Gastroesophageal sphincter (tissue), 4 donors: ENCODE measurements at regions not wholly inside any gene's neighbourhood (a gene's known extent, or its start where the extent isn't known, plus 50 kb on each side); places are given as distances from the start of the nearest gene placed in this dataset.

ENCODE experiments used
- ATAC-seq: fragments of 150-250 bp; one replicate; pipeline ENCODE4 v1.9.1; 2016; ENCODE audit warnings: mild to moderate bottlenecking, moderate library complexity
- H3K27ac ChIP-seq, 4 donors: fragments of 200-600 bp; sonication (generic) in 3 of 4; 1 replicate in 3 of 4; 2 replicates in 1 of 4; pipeline ENCODE4 v1.5.1; 2016 to 2019
- H3K27me3 ChIP-seq: fragments of 200-600 bp; sonication (generic); one replicate; pipeline ENCODE4 v1.5.1; 2019
- H3K36me3 ChIP-seq, 2 donors: fragments of 200-600 bp; sonication (generic); one replicate each; pipeline ENCODE4 v1.5.1; 2019; ENCODE audit warnings: control low read depth in 1 of 2
- H3K4me1 ChIP-seq, 3 donors: fragments of 200-600 bp; sonication (generic); 1 replicate in 2 of 3; 2 replicates in 1 of 3; pipeline ENCODE4 v1.5.1; 2016 to 2019; ENCODE audit warnings: control low read depth in 2 of 3
- H3K4me3 ChIP-seq, 2 donors: fragments of 200-600 bp; sonication (generic); one replicate each; pipeline ENCODE4 v1.5.1; 2019; ENCODE audit warnings: mild to moderate bottlenecking in 1 of 2, moderate library complexity in 1 of 2
- H3K9me3 ChIP-seq, 3 donors: fragments of 200-600 bp; sonication (generic); one replicate each; pipeline ENCODE4 v1.5.1; 2017 to 2019; ENCODE audit warnings: control low read depth in 2 of 3
- CTCF ChIP-seq, 4 experiments: fragments of 200-600 bp in 2 of 4; fragments of 450-650 bp in 2 of 4; sonication (generic) in 1 of 4; IDR thresholded peaks; one replicate each; pipeline ENCODE4 v1.5.1; 2017 to 2019; ENCODE audit warnings: antibody characterized with exemption in 4 of 4, mild to moderate bottlenecking in 2 of 4, moderate library complexity in 2 of 4
- EP300 ChIP-seq: sonication (generic); formaldehyde crosslinking; IDR thresholded peaks from one replicate; pipeline ENCODE4 v1.6.1; 2017; ENCODE audit warnings: antibody characterized with exemption, mild to moderate bottlenecking
- POLR2A ChIP-seq, 2 donors: fragments of 450-650 bp; IDR thresholded peaks; one replicate each; pipeline ENCODE4 v1.6.1; 2017; ENCODE audit warnings: antibody characterized with exemption in 2 of 2, mild to moderate bottlenecking in 2 of 2, moderate library complexity in 1 of 2
- POLR2AphosphoS5 ChIP-seq: sonication (generic); formaldehyde crosslinking; IDR thresholded peaks from one replicate; pipeline ENCODE4 v1.6.1; 2017; ENCODE audit warnings: antibody characterized with exemption
- WGBS, 2 donors: methylation state at CpG; one replicate each; pipeline ENCODE4 v1.1.5; 2018; ENCODE audit warnings: low coverage in 1 of 2; 5-methylcytosine and 5-hydroxymethylcytosine counted together

- Histone ChIP-seq H3K9me3 (peaks cover 0 to 18% (median 0%) of the 10 kb centered on the region in 3 donors), H3K27me3 (no peaks in the 10 kb centered on the region), H3K4me3 (no peak overlapping the region), H3K27ac (no peak overlapping the region), H3K4me1 (peaks cover 0 to under 1% (median 0%) of the 10 kb centered on the region in 3 donors), H3K36me3 (no peaks in the 10 kb centered on the region)
- TF ChIP-seq POLR2AphosphoS5 (no peak), EP300 (no peak), CTCF (IDR thresholded peaks at IDR 0.05) (no peak), POLR2A (IDR thresholded peaks at IDR 0.05) (no peak)
- no peak for ATAC-seq
- WGBS, 2 donors, result 90 to 93% methylated on average over 3 of the region's 3 CpGs
These were observed 392.5 kb downstream of the RPS24 start for GRCh38 chr10:78426181-78426580.

GRCh38 chr10:78427497-78428031, 393.9 kb downstream of the RPS24 start:
- 86 to 92% methylated on average over 2 of the region's 2 CpGs for WGBS, 2 donors
- Histone ChIP-seq H3K4me1 (peaks cover 0 to 12% (median 0%) of the 10 kb centered on the region in 3 donors), H3K4me3 (no peak overlapping the region), H3K9me3 (peaks cover 0 to 18% (median 0%) of the 10 kb centered on the region in 3 donors), H3K27me3 (no peaks in the 10 kb centered on the region), H3K36me3 (no peaks in the 10 kb centered on the region), H3K27ac (no peak overlapping the region)
- TF ChIP-seq POLR2A (IDR thresholded peaks at IDR 0.05) (no peak), EP300 (no peak), POLR2AphosphoS5 (no peak), CTCF (IDR thresholded peaks at IDR 0.05) (no peak)
- ATAC-seq, result no peak

- no peak for ATAC-seq
- H3K9me3 ChIP-seq, result peaks cover 0 to 18% (median 0%) of the 10 kb centered on the region in 3 donors
- H3K27me3 ChIP-seq, result no peaks in the 10 kb centered on the region
- 60 to 81% methylated on average over 1 to 2 of the region's 2 CpGs for WGBS, 2 donors
- TF ChIP-seq EP300 (no peak), CTCF (IDR thresholded peaks at IDR 0.05) (no peak), POLR2AphosphoS5 (no peak), POLR2A (IDR thresholded peaks at IDR 0.05) (no peak)
- H3K27ac ChIP-seq, result no peak overlapping the region
- no peaks in the 10 kb centered on the region for H3K36me3 ChIP-seq
- H3K4me3 ChIP-seq, result no peak overlapping the region
- peaks cover 0 to 22% (median 0%) of the 10 kb centered on the region in 3 donors for H3K4me1 ChIP-seq
These were observed 394.9 kb downstream of the RPS24 start for GRCh38 chr10:78428579-78428978.

GRCh38 chr10:78429984-78430383, 396.3 kb downstream of the RPS24 start:
- 80 to 88% methylated on average over 2 of the region's 3 CpGs for WGBS, 2 donors
- Histone ChIP-seq H3K4me1 (peaks cover 0 to 36% (median 6%) of the 10 kb centered on the region in 3 donors), H3K36me3 (no peaks in the 10 kb centered on the region), H3K9me3 (peaks cover 0 to 10% (median 0%) of the 10 kb centered on the region in 3 donors), H3K4me3 (no peak overlapping the region), H3K27me3 (no peaks in the 10 kb centered on the region), H3K27ac (no peak overlapping the region)
- TF ChIP-seq POLR2A (IDR thresholded peaks at IDR 0.05) (no peak), CTCF (IDR thresholded peaks at IDR 0.05) (no peak), POLR2AphosphoS5 (no peak), EP300 (no peak)
- no peak for ATAC-seq

GRCh38 chr10:78432583-78432982, 398.9 kb downstream of the RPS24 start:
- no peaks in the 10 kb centered on the region for H3K9me3 ChIP-seq
- no peak for TF ChIP-seq POLR2A (IDR thresholded peaks at IDR 0.05)
- TF ChIP-seq EP300, result no peak
- no peak for TF ChIP-seq POLR2AphosphoS5
- no peak for TF ChIP-seq CTCF (IDR thresholded peaks at IDR 0.05)
- H3K27ac ChIP-seq, result peak overlapping the region in 3 of 4 donors; percentile 29 to 67 (median 51)
- WGBS, 2 donors, result 94% methylated on average over 2 of the region's 2 CpGs; no CpG with 5 or more reads in 1 of the 2 donors
- peaks cover 0 to 60% (median 6%) of the 10 kb centered on the region in 3 donors for H3K4me1 ChIP-seq
- no peak overlapping the region for H3K4me3 ChIP-seq
- no peaks in the 10 kb centered on the region for H3K36me3 ChIP-seq
- no peaks in the 10 kb centered on the region for H3K27me3 ChIP-seq
- ATAC-seq, result no peak
